Mesendoderm (in vitro differentiated cells): ENCODE measurements at regions not wholly inside any gene's neighbourhood (a gene's known extent, or its start where the extent isn't known, plus 50 kb on each side); places are given as distances from the start of the nearest gene placed in this dataset.
"Not testable (repeated sequence)": the region's sequence is repeated elsewhere in the genome, so short reads cannot be mapped to it uniquely, and the experiment has no call there.

Experiments
- DNase-seq: peaks from one replicate; pipeline ENCODE4 v3.0.0; 2013
- H2AK5ac ChIP-seq: 2 replicates; pipeline ENCODE4 v1.6.1; 2013; ENCODE audit warnings: low read length, inconsistent platforms
- H2BK120ac ChIP-seq: 2 replicates; pipeline ENCODE4 v1.6.1; 2013; ENCODE audit warnings: low read depth, mild to moderate bottlenecking, low read length, moderate library complexity, mixed read lengths
- H2BK15ac ChIP-seq: replicated peaks from 2 replicates; pipeline ENCODE4 v1.6.1; 2013; ENCODE audit warnings: low read depth, mild to moderate bottlenecking, moderate library complexity
- H2BK5ac ChIP-seq: 2 replicates; pipeline ENCODE4 v1.6.1; 2013; ENCODE audit warnings: low read length, inconsistent platforms
- H3K18ac ChIP-seq: 2 replicates; pipeline ENCODE4 v1.6.1; 2013; ENCODE audit warnings: mild to moderate bottlenecking, low read length, mixed read lengths
- H3K23ac ChIP-seq: one replicate; pipeline ENCODE4 v1.6.1; 2013; ENCODE audit warnings: low read length
- H3K27ac ChIP-seq: 2 replicates; pipeline ENCODE4 v1.5.1; 2013; ENCODE audit warnings: low read depth, mild to moderate bottlenecking, inconsistent platforms, low read length, moderate library complexity
- H3K27me3 ChIP-seq: 2 replicates; pipeline ENCODE4 v1.6.1; 2013; ENCODE audit warnings: low read length, control low read depth, mild to moderate bottlenecking, inconsistent platforms; ENCODE audit not compliant: insufficient read depth, poor library complexity
- H3K36me3 ChIP-seq: 2 replicates; pipeline ENCODE4 v1.6.1; 2013; ENCODE audit warnings: low read length, inconsistent platforms; ENCODE audit not compliant: control insufficient read depth, insufficient read depth
- H3K4ac ChIP-seq: one replicate; pipeline ENCODE4 v1.6.1; 2013; ENCODE audit warnings: low read depth, mild to moderate bottlenecking, low read length, moderate library complexity
- H3K4me1 ChIP-seq: 2 replicates; pipeline ENCODE4 v1.6.1; 2013; ENCODE audit warnings: low read depth, low read length, inconsistent platforms; ENCODE audit not compliant: control insufficient read depth
- H3K4me2 ChIP-seq: 2 replicates; pipeline ENCODE4 v1.6.1; 2013; ENCODE audit warnings: low read length
- H3K4me3 ChIP-seq: 2 replicates; pipeline ENCODE4 v1.5.1; 2013; ENCODE audit warnings: mild to moderate bottlenecking, low read length
- H3K56ac ChIP-seq: one replicate; pipeline ENCODE4 v1.6.1; 2013; ENCODE audit warnings: low read length
- H3K79me1 ChIP-seq: 2 replicates; pipeline ENCODE4 v1.6.1; 2013; ENCODE audit warnings: low read length, inconsistent platforms
- H3K79me2 ChIP-seq: 2 replicates; pipeline ENCODE4 v1.6.1; 2013; ENCODE audit warnings: mild to moderate bottlenecking, low read length; ENCODE audit not compliant: control insufficient read depth, insufficient read depth
- H3K9ac ChIP-seq: 2 replicates; pipeline ENCODE4 v1.6.1; 2013; ENCODE audit warnings: low read length, inconsistent platforms
- H4K5ac ChIP-seq: one replicate; pipeline ENCODE4 v1.6.1; 2013; ENCODE audit warnings: low read length
- H4K8ac ChIP-seq: one replicate; pipeline ENCODE4 v1.6.1; 2013; ENCODE audit warnings: low read depth, mild to moderate bottlenecking, control low read depth, low read length, moderate library complexity
- WGBS: extraction: QIAGEN DNeasy Blood & Tissue Kit; methylation state at CpG from one replicate; pipeline ENCODE4 v1.1.7; 2013; ENCODE audit warnings: low lambda C conversion rate, missing lambda C conversion rate; ENCODE audit not compliant: insufficient coverage; ENCODE audit errors: extremely low coverage; 5-methylcytosine and 5-hydroxymethylcytosine counted together

GRCh38 chr7:46107610-46108217 lies 186.6 kb upstream of the IGFBP3 start:
- no peaks in the 10 kb centered on the region for H3K79me2 ChIP-seq
- H3K79me1 ChIP-seq = no peaks in the 10 kb centered on the region
- H3K4me2 ChIP-seq = no peak overlapping the region
- H3K4ac ChIP-seq = no peak overlapping the region
- no peaks in the 10 kb centered on the region for H3K27me3 ChIP-seq
- H4K5ac ChIP-seq = no peak overlapping the region
- H3K27ac ChIP-seq = no peak overlapping the region
- no peak overlapping the region for H3K4me3 ChIP-seq
- H3K18ac ChIP-seq = no peak overlapping the region
- H2BK5ac ChIP-seq = no peak overlapping the region
- H3K36me3 ChIP-seq = no peaks in the 10 kb centered on the region
- no peak overlapping the region for H2BK15ac ChIP-seq
- no peak overlapping the region for H2BK120ac ChIP-seq
- H2AK5ac ChIP-seq = no peak overlapping the region
- no peaks in the 10 kb centered on the region for H3K4me1 ChIP-seq
- no CpG with 5 or more reads among the region's 7 CpGs for WGBS
- no peak overlapping the region for H3K56ac ChIP-seq
- no peak for DNase-seq
- no peak overlapping the region for H3K23ac ChIP-seq
- no peak overlapping the region for H3K9ac ChIP-seq
- H4K8ac ChIP-seq = no peak overlapping the region

DNA sequence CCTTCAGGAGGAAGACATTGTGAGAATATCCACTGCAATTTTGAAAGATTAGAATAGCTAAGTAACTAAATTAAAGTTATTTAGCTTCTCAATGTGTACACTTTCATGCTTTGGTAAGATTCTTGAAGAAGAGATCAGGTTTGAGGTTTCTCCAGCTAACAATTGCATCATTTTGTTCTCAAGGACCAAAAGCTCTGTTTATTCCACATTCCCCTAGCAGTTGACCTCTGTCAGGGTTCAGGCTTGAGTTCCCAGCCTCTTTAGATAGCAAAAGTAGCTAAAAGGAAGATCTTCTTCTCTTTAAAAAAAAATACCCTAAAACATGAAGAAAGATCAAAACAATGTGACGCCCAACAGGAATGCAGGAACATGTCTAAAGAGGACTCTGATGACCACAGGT lies 179.4 kb upstream of the IGFBP3 start:
- DNase-seq = no peak
- Histone ChIP-seq H2BK120ac (no peak overlapping the region), H3K27ac (no peak overlapping the region), H2AK5ac (no peak overlapping the region), H4K5ac (no peak overlapping the region), H2BK5ac (no peak overlapping the region), H3K9ac (no peak overlapping the region), H3K4me3 (no peak overlapping the region), H3K36me3 (no peaks in the 10 kb centered on the region), H3K4ac (no peak overlapping the region), H3K56ac (no peak overlapping the region), H4K8ac (no peak overlapping the region), H3K4me2 (no peak overlapping the region), H3K4me1 (no peaks in the 10 kb centered on the region), H3K27me3 (no peaks in the 10 kb centered on the region), H2BK15ac (no peak overlapping the region), H3K18ac (no peak overlapping the region), H3K79me1 (no peaks in the 10 kb centered on the region), H3K23ac (no peak overlapping the region), H3K79me2 (no peaks in the 10 kb centered on the region)
- WGBS = no CpG with 5 or more reads among the region's 1 CpG

- Histone ChIP-seq H3K4me2 (no peak overlapping the region), H2AK5ac (no peak overlapping the region), H3K79me2 (no peaks in the 10 kb centered on the region), H3K4ac (no peak overlapping the region), H3K27me3 (no peaks in the 10 kb centered on the region), H2BK120ac (no peak overlapping the region), H2BK5ac (no peak overlapping the region), H3K36me3 (no peaks in the 10 kb centered on the region), H3K9ac (no peak overlapping the region), H3K23ac (no peak overlapping the region), H3K79me1 (no peaks in the 10 kb centered on the region), H4K5ac (no peak overlapping the region), H3K56ac (no peak overlapping the region), H3K4me3 (no peak overlapping the region), H4K8ac (no peak overlapping the region), H3K27ac (no peak overlapping the region), H2BK15ac (no peak overlapping the region), H3K18ac (no peak overlapping the region), H3K4me1 (no peaks in the 10 kb centered on the region)
- WGBS = no CpG with 5 or more reads among the region's 1 CpG
- DNase-seq = no peak
These were observed 178.0 kb upstream of the IGFBP3 start for GRCh38 chr7:46099076-46099475.

- H3K4me3 ChIP-seq = no peak overlapping the region
- no peak overlapping the region for H4K5ac ChIP-seq
- no peak overlapping the region for H2BK120ac ChIP-seq
- no peak overlapping the region for H3K56ac ChIP-seq
- H4K8ac ChIP-seq = no peak overlapping the region
- H3K4me2 ChIP-seq = no peak overlapping the region
- WGBS = no CpG with 5 or more reads among the region's 1 CpG
- DNase-seq = no peak
- H2BK5ac ChIP-seq = no peak overlapping the region
- no peaks in the 10 kb centered on the region for H3K79me2 ChIP-seq
- no peaks in the 10 kb centered on the region for H3K79me1 ChIP-seq
- H3K27ac ChIP-seq = no peak overlapping the region
- no peaks in the 10 kb centered on the region for H3K4me1 ChIP-seq
- no peak overlapping the region for H3K9ac ChIP-seq
- no peak overlapping the region for H3K18ac ChIP-seq
- H2BK15ac ChIP-seq = no peak overlapping the region
- H3K4ac ChIP-seq = no peak overlapping the region
- H2AK5ac ChIP-seq = no peak overlapping the region
- H3K23ac ChIP-seq = no peak overlapping the region
- no peaks in the 10 kb centered on the region for H3K36me3 ChIP-seq
- H3K27me3 ChIP-seq = no peaks in the 10 kb centered on the region
These were observed 170.0 kb upstream of the IGFBP3 start for GRCh38 chr7:46091071-46091470.

DNA sequence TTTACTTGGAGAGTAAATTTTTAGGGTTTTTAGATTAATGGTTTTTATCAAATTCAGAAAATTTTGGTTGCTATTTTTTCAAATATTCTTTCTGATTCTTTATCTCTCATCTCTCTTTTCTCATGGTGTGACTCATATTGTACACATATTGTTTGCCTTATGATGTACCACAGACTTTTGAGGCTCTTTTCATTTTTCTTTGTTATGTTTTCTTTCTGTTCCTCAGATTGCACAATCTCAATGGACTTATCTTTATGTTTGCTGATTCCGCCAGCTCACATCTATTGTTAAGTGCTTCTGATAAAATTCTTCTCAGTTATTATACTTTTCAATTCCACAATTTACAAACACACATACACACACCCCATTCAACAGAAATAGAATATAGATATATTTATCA lies 168.2 kb upstream of the IGFBP3 start:
- no peak for DNase-seq
- Histone ChIP-seq H2BK120ac (no peak overlapping the region), H3K36me3 (no peaks in the 10 kb centered on the region), H3K79me1 (no peaks in the 10 kb centered on the region), H3K23ac (no peak overlapping the region), H3K27me3 (no peaks in the 10 kb centered on the region), H2AK5ac (no peak overlapping the region), H3K56ac (no peak overlapping the region), H3K4me3 (no peak overlapping the region), H3K4me1 (no peaks in the 10 kb centered on the region), H4K8ac (no peak overlapping the region), H3K4me2 (no peak overlapping the region), H2BK5ac (no peak overlapping the region), H3K4ac (no peak overlapping the region), H3K9ac (no peak overlapping the region), H3K27ac (no peak overlapping the region), H3K18ac (no peak overlapping the region), H4K5ac (no peak overlapping the region), H3K79me2 (no peaks in the 10 kb centered on the region), H2BK15ac (no peak overlapping the region)
- no CpG with 5 or more reads among the region's 1 CpG for WGBS

- H2BK120ac ChIP-seq, H3K9ac ChIP-seq, H3K56ac ChIP-seq, H3K27ac ChIP-seq, H3K79me2 ChIP-seq, H4K5ac ChIP-seq, H3K4me1 ChIP-seq, H3K79me1 ChIP-seq, H3K36me3 ChIP-seq, H3K27me3 ChIP-seq, H2BK5ac ChIP-seq, H2BK15ac ChIP-seq, H2AK5ac ChIP-seq, H3K4ac ChIP-seq, H3K18ac ChIP-seq, DNase-seq, H3K23ac ChIP-seq, H4K8ac ChIP-seq, H3K4me2 ChIP-seq, H3K4me3 ChIP-seq: not testable (repeated sequence)
- WGBS = no CpG with 5 or more reads among the region's 2 CpGs
These were observed 167.4 kb upstream of the IGFBP3 start for GRCh38 chr7:46088486-46088885.
